Erythroblast (primary cell): ENCODE measurements at regions not wholly inside any gene's neighbourhood (a gene's known extent, or its start where the extent isn't known, plus 50 kb on each side); places are given as distances from the start of the nearest gene placed in this dataset.

Experiments used
- GATA1 ChIP-seq: IDR thresholded peaks from 2 replicates; pipeline ENCODE4 v1.6.1; 2011; ENCODE audit warnings: low read depth, mild to moderate bottlenecking, control low read depth, low read length, moderate library complexity
- POLR2A ChIP-seq: IDR thresholded peaks from 2 replicates; pipeline ENCODE4 v1.6.1; 2011; ENCODE audit warnings: mild to moderate bottlenecking, low read length

DNA sequence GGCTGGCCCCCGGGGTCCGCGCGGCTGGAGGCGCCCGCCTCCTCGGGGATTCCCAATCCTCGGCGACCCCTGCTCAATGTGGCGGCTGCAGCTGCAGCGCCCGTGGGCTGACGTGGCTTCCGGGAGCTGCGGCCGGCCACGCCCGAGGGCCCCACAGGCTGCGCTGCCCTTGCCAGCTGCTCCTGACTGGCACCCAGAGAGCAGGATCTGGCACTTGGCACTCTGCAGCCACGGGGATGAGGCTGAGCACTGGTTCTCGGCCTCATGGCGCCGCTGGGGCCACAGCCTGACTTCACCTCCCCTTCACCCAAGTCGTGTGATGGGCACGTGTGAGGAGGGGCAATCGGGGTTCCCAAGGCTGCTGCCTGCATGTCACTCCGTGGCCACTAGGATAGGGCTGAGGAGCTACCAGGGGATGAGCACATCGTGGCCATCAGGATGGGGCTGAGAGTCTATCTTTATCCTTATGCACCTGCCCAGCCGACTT, 267.8 kb upstream of the FRG2C start:
- TF ChIP-seq POLR2A: no peak
- no peak for TF ChIP-seq GATA1
